Nephron (organoid): ENCODE measurements at regions not wholly inside any gene's neighbourhood (a gene's known extent, or its start where the extent isn't known, plus 50 kb on each side); places are given as distances from the start of the nearest gene placed in this dataset.

Experiments used
- H3K27ac Mint-ChIP-seq, 3 experiments: 2 replicates each; pipeline ENCODE4 v1.8.0; 2020; ENCODE audit warnings: mixed read lengths in 3 of 3, mild to moderate bottlenecking in 2 of 3, moderate library complexity in 1 of 3
- H3K27me3 Mint-ChIP-seq: 2 replicates; pipeline ENCODE4 v1.8.0; 2021; ENCODE audit warnings: low read depth, mild to moderate bottlenecking, moderate library complexity, mixed read lengths
- H3K36me3 Mint-ChIP-seq: 2 replicates; pipeline ENCODE4 v1.8.0; 2020; ENCODE audit warnings: low read depth, mixed read lengths
- H3K4me1 Mint-ChIP-seq: 2 replicates; pipeline ENCODE4 v1.8.0; 2020; ENCODE audit warnings: mixed read lengths
- H3K4me3 Mint-ChIP-seq, 3 experiments: 2 replicates each; pipeline ENCODE4 v1.8.0; 2020; ENCODE audit warnings: mild to moderate bottlenecking in 3 of 3, mixed read lengths in 3 of 3, moderate library complexity in 2 of 3
- H3K9me3 Mint-ChIP-seq: 2 replicates; pipeline ENCODE4 v1.8.0; 2020; ENCODE audit warnings: mixed read lengths
- TF ChIP-seq, protein P1 (sequence below), 3 experiments: fragments of 200-600 bp; sonication (generic); IDR thresholded peaks; one replicate each; pipeline ENCODE4 v1.5.0; 2021; ENCODE audit warnings: antibody characterized with exemption in 3 of 3; ENCODE audit not compliant: unreplicated experiment in 3 of 3

GRCh38 chr12:24134092-24134491 lies 184.6 kb upstream of the SOX5 start:
- TF ChIP-seq, protein P1, sequence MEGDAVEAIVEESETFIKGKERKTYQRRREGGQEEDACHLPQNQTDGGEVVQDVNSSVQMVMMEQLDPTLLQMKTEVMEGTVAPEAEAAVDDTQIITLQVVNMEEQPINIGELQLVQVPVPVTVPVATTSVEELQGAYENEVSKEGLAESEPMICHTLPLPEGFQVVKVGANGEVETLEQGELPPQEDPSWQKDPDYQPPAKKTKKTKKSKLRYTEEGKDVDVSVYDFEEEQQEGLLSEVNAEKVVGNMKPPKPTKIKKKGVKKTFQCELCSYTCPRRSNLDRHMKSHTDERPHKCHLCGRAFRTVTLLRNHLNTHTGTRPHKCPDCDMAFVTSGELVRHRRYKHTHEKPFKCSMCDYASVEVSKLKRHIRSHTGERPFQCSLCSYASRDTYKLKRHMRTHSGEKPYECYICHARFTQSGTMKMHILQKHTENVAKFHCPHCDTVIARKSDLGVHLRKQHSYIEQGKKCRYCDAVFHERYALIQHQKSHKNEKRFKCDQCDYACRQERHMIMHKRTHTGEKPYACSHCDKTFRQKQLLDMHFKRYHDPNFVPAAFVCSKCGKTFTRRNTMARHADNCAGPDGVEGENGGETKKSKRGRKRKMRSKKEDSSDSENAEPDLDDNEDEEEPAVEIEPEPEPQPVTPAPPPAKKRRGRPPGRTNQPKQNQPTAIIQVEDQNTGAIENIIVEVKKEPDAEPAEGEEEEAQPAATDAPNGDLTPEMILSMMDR (IDR thresholded peaks at IDR 0.05; ENCODE audit: unreplicated experiment in 3 of 3): no peak
- Mint-ChIP-seq H3K27ac (no peak overlapping the region), H3K9me3 (no peaks in the 10 kb centered on the region), H3K36me3 (no peaks in the 10 kb centered on the region), H3K27me3 (no peaks in the 10 kb centered on the region), H3K4me3 (no peak overlapping the region), H3K4me1 (peaks cover 4% of the 10 kb centered on the region)

- H3K4me1 Mint-ChIP-seq: no peaks in the 10 kb centered on the region
- H3K9me3 Mint-ChIP-seq: no peaks in the 10 kb centered on the region
- no peaks in the 10 kb centered on the region for H3K27me3 Mint-ChIP-seq
- TF ChIP-seq, protein P1 (IDR thresholded peaks at IDR 0.05; ENCODE audit: unreplicated experiment in 3 of 3): no peak
- no peaks in the 10 kb centered on the region for H3K36me3 Mint-ChIP-seq
- H3K27ac Mint-ChIP-seq: no peak overlapping the region
- H3K4me3 Mint-ChIP-seq: no peak overlapping the region
Measured at GRCh38 chr12:24133384-24133783, 183.9 kb upstream of the SOX5 start.

DNA sequence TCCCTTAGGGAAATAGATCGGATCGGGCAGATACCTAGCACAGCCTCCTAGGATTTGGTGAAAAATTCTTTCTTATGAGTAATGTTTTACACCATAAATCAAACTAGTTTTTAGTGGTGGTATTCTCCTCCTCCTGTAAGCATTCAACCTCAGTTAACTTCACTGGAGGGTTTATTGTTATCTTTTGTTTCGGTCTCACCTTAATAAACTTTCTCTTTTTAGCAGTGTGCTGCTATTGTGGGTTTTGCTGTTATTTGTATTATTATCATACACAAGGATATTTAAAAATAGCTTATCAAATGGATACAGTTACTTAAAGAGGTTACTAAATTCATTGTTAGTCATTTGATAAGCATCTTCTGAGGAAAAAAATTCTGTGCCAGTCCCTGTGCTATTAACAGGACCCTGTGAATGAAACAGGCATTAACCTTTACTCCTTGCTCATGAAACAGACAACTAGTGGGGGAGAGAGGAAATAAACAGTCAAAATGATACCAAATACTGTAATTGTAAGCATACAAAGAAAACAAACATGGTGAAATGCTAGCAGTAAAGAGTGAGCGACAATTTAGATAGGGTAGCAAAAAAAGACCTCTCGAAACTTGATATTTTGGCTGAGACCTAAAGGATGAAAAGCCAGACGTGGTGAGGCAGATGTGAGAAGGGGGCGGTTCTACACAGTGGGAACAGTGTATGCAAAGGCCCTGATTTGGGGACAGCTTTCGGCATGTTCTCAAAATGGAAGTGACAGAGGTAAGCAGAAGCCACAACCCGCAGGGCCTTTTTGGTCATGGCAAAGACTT lies 178.7 kb upstream of the SOX5 start:
- H3K4me3 Mint-ChIP-seq: no peak overlapping the region
- H3K4me1 Mint-ChIP-seq: no peaks in the 10 kb centered on the region
- H3K27ac Mint-ChIP-seq: no peak overlapping the region

GRCh38 chr12:24125280-24125679 lies 175.8 kb upstream of the SOX5 start:
- Mint-ChIP-seq H3K27ac (no peak overlapping the region), H3K9me3 (no peaks in the 10 kb centered on the region), H3K27me3 (peaks cover 3% of the 10 kb centered on the region), H3K4me1 (no peaks in the 10 kb centered on the region), H3K4me3 (no peak overlapping the region), H3K36me3 (peaks cover under 1% of the 10 kb centered on the region)
- TF ChIP-seq, protein P1 (IDR thresholded peaks at IDR 0.05; ENCODE audit: unreplicated experiment in 3 of 3): no peak

More for the DNA sequence above, 178.7 kb upstream of the SOX5 start:
- Mint-ChIP-seq H3K27me3 (peaks cover 3% of the 10 kb centered on the region), H3K9me3 (no peaks in the 10 kb centered on the region), H3K36me3 (no peaks in the 10 kb centered on the region)
- TF ChIP-seq, protein P1 (IDR thresholded peaks at IDR 0.05; ENCODE audit: unreplicated experiment in 3 of 3): no peak

- H3K4me1 Mint-ChIP-seq: no peaks in the 10 kb centered on the region
- H3K9me3 Mint-ChIP-seq: no peaks in the 10 kb centered on the region
- TF ChIP-seq, protein P1 (IDR thresholded peaks at IDR 0.05; ENCODE audit: unreplicated experiment in 3 of 3): no peak
- H3K36me3 Mint-ChIP-seq: peaks cover 3% of the 10 kb centered on the region
- no peak overlapping the region for H3K4me3 Mint-ChIP-seq
- peak overlapping the region in 1 of 3 experiments; percentile 27 for H3K27ac Mint-ChIP-seq
- peaks cover 3% of the 10 kb centered on the region for H3K27me3 Mint-ChIP-seq
Measured at GRCh38 chr12:24121911-24122310, 172.4 kb upstream of the SOX5 start.

GRCh38 chr12:24118668-24119067 lies 169.2 kb upstream of the SOX5 start:
- H3K36me3 Mint-ChIP-seq: peaks cover 3% of the 10 kb centered on the region
- H3K4me3 Mint-ChIP-seq: no peak overlapping the region
- no peaks in the 10 kb centered on the region for H3K27me3 Mint-ChIP-seq
- no peaks in the 10 kb centered on the region for H3K9me3 Mint-ChIP-seq
- H3K4me1 Mint-ChIP-seq: no peaks in the 10 kb centered on the region
- H3K27ac Mint-ChIP-seq: no peak overlapping the region
- TF ChIP-seq, protein P1 (IDR thresholded peaks at IDR 0.05; ENCODE audit: unreplicated experiment in 3 of 3): no peak
